ENCODE measurements at regions not wholly inside any gene's neighbourhood (a gene's known extent, or its start where the extent isn't known, plus 50 kb on each side); places are given as distances from the start of the nearest gene placed in this dataset.

DNA sequence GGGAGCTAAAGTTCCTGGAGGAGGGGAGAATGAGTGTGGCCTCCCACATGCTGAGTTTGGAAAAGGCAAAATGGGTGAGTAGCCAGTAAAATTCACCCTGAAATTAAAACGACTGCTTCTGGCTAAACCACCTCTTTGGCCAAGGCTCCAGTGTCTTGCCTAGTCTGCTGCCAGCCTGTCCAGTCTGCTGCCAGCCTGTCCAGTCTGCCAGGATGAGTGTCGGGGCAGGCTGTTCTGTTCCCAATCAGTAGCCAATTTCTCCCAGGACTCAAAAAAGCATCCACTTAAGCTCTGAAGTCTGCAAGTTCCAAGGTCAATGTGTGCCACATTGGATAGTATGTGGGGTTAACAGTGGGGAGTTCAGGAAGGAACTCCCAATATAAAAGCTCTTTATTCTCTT lies 134.6 kb upstream of the KLHL29 start:
- no peak for DNase-seq (ENCODE audit: low spot score)
- intact Hi-C loops (cut with DNase I), result no loop called here
- no peaks in the 10 kb centered on the region for H3K9me3 ChIP-seq
- H3K27ac ChIP-seq, result no peak overlapping the region
- no peaks in the 10 kb centered on the region for H3K4me1 ChIP-seq (replicated peaks)
- H3K36me3 ChIP-seq, result no peaks in the 10 kb centered on the region
- H3K27me3 ChIP-seq (replicated peaks; ENCODE audit: insufficient read depth), result no peaks in the 10 kb centered on the region
- 18% methylated on average over 2 of the region's 2 CpGs for WGBS
- TF ChIP-seq, protein P1, sequence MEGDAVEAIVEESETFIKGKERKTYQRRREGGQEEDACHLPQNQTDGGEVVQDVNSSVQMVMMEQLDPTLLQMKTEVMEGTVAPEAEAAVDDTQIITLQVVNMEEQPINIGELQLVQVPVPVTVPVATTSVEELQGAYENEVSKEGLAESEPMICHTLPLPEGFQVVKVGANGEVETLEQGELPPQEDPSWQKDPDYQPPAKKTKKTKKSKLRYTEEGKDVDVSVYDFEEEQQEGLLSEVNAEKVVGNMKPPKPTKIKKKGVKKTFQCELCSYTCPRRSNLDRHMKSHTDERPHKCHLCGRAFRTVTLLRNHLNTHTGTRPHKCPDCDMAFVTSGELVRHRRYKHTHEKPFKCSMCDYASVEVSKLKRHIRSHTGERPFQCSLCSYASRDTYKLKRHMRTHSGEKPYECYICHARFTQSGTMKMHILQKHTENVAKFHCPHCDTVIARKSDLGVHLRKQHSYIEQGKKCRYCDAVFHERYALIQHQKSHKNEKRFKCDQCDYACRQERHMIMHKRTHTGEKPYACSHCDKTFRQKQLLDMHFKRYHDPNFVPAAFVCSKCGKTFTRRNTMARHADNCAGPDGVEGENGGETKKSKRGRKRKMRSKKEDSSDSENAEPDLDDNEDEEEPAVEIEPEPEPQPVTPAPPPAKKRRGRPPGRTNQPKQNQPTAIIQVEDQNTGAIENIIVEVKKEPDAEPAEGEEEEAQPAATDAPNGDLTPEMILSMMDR (IDR thresholded peaks at IDR 0.05), result no peak
- TF ChIP-seq POLR2A (IDR thresholded peaks at IDR 0.05), result no peak
- TF ChIP-seq POLR2AphosphoS5 (IDR thresholded peaks at IDR 0.05), result no peak
- H3K4me3 ChIP-seq, result no peak overlapping the region

DNA sequence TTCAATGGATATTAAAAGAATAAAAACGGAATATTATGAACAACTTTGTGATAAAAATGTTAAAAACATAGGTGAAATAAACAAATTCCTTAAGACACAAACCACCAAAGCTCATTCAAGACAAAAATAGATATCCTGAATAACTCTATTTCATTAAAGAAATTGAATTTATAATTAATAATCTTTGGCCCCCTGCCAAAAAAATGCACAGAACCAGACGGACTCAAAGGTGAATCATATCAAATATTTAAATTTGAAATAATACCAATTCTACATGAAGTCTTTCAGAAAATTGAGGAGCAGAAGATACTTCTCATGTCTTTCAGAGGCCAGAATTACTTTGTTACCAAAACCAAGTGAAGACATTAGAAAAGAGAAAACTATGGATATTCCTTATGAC lies 128.3 kb upstream of the KLHL29 start:
- intact Hi-C loops (cut with DNase I), result no loop called here
- WGBS, result 70% methylated on average over 2 of the region's 2 CpGs
- no peak for TF ChIP-seq POLR2A (IDR thresholded peaks at IDR 0.05)
- TF ChIP-seq, protein P1 (IDR thresholded peaks at IDR 0.05), result no peak
- no peak for TF ChIP-seq POLR2AphosphoS5 (IDR thresholded peaks at IDR 0.05)

DNA sequence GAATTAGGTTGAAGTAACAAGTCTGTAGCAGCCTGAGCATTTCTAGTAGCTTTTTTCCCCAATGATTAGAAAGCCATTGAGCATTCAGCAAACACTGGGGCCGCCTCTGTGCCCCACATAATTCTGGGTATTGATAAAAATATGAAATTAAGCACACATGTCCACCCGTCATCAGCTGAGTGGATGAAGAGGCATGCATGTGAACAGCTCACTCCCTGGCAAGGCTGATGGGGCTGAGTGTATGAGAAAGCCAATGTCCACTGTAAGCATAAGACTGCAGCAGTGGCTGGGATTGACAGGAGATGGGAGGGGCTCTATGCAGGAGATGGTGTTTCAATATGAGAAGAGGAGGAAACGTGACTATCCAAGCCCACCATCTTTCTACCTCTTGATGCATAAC lies 124.4 kb upstream of the KLHL29 start:
- no peaks in the 10 kb centered on the region for H3K4me1 ChIP-seq (replicated peaks)
- no peak overlapping the region for H3K27ac ChIP-seq
- no peaks in the 10 kb centered on the region for H3K36me3 ChIP-seq
- WGBS, result 88% methylated on average over 3 of the region's 3 CpGs
- intact Hi-C loops (cut with DNase I), result no loop called here
- DNase-seq (ENCODE audit: low spot score), result no peak
- H3K27me3 ChIP-seq (replicated peaks; ENCODE audit: insufficient read depth), result no peaks in the 10 kb centered on the region
- no peak overlapping the region for H3K4me3 ChIP-seq
- TF ChIP-seq POLR2A (IDR thresholded peaks at IDR 0.05), result no peak
- no peak for TF ChIP-seq POLR2AphosphoS5 (IDR thresholded peaks at IDR 0.05)
- TF ChIP-seq, protein P1 (IDR thresholded peaks at IDR 0.05), result no peak
- no peaks in the 10 kb centered on the region for H3K9me3 ChIP-seq

More for the DNA sequence above, 128.3 kb upstream of the KLHL29 start:
- Histone ChIP-seq H3K9me3 (no peaks in the 10 kb centered on the region), H3K27me3 (replicated peaks; ENCODE audit: insufficient read depth) (no peaks in the 10 kb centered on the region), H3K4me1 (replicated peaks) (no peaks in the 10 kb centered on the region), H3K36me3 (no peaks in the 10 kb centered on the region), H3K4me3 (no peak overlapping the region), H3K27ac (no peak overlapping the region)
- DNase-seq (ENCODE audit: low spot score), result no peak

DNA sequence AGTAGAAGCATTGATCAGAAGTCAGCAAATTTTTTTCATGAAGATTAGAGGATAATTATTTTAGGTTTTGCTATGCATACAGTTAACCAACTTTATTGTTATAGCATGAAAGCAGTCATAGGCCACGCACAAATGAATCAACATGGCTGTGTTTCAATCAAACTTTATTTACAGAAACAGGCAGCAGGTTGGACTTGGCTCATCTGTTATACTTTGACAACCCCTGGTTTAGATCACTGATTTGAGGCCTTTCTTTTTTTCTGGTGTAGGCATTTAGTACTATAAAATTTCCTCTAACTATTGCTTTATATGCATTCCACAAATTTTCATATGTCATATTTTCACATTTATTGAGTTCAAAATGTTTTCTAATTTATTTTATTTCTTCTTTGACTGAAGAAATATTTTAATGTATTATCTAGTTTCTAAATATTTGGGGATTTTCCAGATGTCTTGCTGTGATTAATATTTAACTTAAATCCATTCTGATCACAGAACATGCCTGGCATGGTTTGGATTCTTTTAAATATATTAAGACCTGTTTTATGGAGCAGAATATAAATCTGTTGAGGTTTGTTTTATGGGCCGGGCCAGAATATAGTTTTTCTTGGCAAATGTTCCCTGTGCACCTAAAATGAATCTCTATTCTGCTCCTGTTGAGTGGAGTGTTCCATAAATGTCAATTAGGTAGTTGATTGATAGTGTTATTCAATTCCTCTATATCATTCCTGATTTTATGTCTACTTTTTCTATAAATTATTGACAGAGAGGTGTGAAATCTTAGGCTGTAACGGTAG lies 116.3 kb upstream of the KLHL29 start:
- DNase-seq (ENCODE audit: low spot score), result no peak
- TF ChIP-seq POLR2A (IDR thresholded peaks at IDR 0.05) (no peak), POLR2AphosphoS5 (IDR thresholded peaks at IDR 0.05) (no peak)
- TF ChIP-seq, protein P1 (IDR thresholded peaks at IDR 0.05), result no peak
- intact Hi-C loops (cut with DNase I), result no loop called here
- Histone ChIP-seq H3K4me3 (no peak overlapping the region), H3K36me3 (no peaks in the 10 kb centered on the region), H3K4me1 (replicated peaks) (no peaks in the 10 kb centered on the region), H3K9me3 (no peaks in the 10 kb centered on the region), H3K27ac (no peak overlapping the region), H3K27me3 (replicated peaks; ENCODE audit: insufficient read depth) (no peaks in the 10 kb centered on the region)
- WGBS, result 26% methylated on average over 3 of the region's 3 CpGs

DNA sequence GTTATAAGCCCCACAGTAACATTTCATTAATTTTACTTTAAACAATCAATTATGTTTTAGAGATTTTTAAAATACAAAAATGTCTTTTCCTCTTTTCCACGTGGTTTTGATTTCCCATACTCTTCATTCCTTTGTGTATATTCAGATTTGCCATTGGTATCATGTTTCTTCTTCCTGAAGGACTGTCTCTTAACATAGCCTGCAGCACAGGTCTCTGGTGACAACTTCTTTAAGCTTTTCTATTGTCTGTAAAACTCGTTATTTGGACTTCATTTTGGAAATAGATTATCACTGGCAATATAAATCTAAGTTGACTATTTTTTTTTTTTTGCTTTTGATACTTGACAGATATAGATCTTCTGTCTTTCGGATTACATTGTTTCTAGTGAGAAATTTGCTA lies 115.2 kb upstream of the KLHL29 start:
- Histone ChIP-seq H3K4me3 (no peak overlapping the region), H3K36me3 (no peaks in the 10 kb centered on the region), H3K27me3 (replicated peaks; ENCODE audit: insufficient read depth) (no peaks in the 10 kb centered on the region), H3K27ac (no peak overlapping the region), H3K9me3 (no peaks in the 10 kb centered on the region), H3K4me1 (replicated peaks) (no peaks in the 10 kb centered on the region)
- DNase-seq (ENCODE audit: low spot score), result no peak
- TF ChIP-seq, protein P1 (IDR thresholded peaks at IDR 0.05), result no peak
- TF ChIP-seq POLR2AphosphoS5 (IDR thresholded peaks at IDR 0.05), result no peak
- TF ChIP-seq POLR2A (IDR thresholded peaks at IDR 0.05), result no peak
- WGBS, result 33% methylated on average over 3 of the region's 3 CpGs
- intact Hi-C loops (cut with DNase I), result no loop called here
